Tibial nerve (tissue), 4 donors: ENCODE measurements at regions not wholly inside any gene's neighbourhood (a gene's known extent, or its start where the extent isn't known, plus 50 kb on each side); places are given as distances from the start of the nearest gene placed in this dataset.
A peak's percentile ranks its signal among the peaks of the same experiment; 100 is the strongest.

Experiments
- DNase-seq, 2 donors: peaks; one replicate each; pipeline ENCODE4 v3.0.0-alpha.2; 2019; ENCODE audit warnings: low spot score in 2 of 2
- H3K27ac ChIP-seq, 4 donors: fragments of 200-600 bp; sonication (generic) in 3 of 4; one replicate each; pipeline ENCODE4 v1.5.1; 2017 to 2019; ENCODE audit warnings: mild to moderate bottlenecking in 1 of 4
- H3K27me3 ChIP-seq, 2 donors: fragments of 200-600 bp; sonication (generic) in 1 of 2; one replicate each; pipeline versions ENCODE4 v1.5.1 to v1.6.0; 2017 to 2019
- H3K36me3 ChIP-seq, 3 donors: fragments of 200-600 bp; sonication (generic); one replicate each; pipeline ENCODE4 v1.5.1; 2018 to 2019
- H3K4me1 ChIP-seq, 4 donors: fragments of 200-600 bp; sonication (generic) in 3 of 4; one replicate each; pipeline ENCODE4 v1.5.1; 2017 to 2019
- H3K4me3 ChIP-seq, 4 donors: fragments of 200-600 bp; sonication (generic) in 3 of 4; one replicate each; pipeline ENCODE4 v1.5.1; 2017 to 2019; ENCODE audit warnings: mild to moderate bottlenecking in 1 of 4, moderate library complexity in 1 of 4
- H3K9me3 ChIP-seq, 4 donors: fragments of 200-600 bp; sonication (generic) in 3 of 4; one replicate each; pipeline ENCODE4 v1.5.1; 2017 to 2019
- CTCF ChIP-seq, 5 experiments: fragments of 200-600 bp in 3 of 5; fragments of 450-650 bp in 2 of 5; sonication (generic) in 3 of 5; IDR thresholded peaks; one replicate each; pipeline ENCODE4 v1.5.1; 2016 to 2019; ENCODE audit warnings: antibody characterized with exemption in 5 of 5, mild to moderate bottlenecking in 3 of 5, moderate library complexity in 2 of 5
- EP300 ChIP-seq, 2 donors: sonication (generic); formaldehyde crosslinking; IDR thresholded peaks; one replicate each; pipeline ENCODE4 v1.6.1; 2017; ENCODE audit warnings: antibody characterized with exemption in 2 of 2, mild to moderate bottlenecking in 1 of 2
- POLR2A ChIP-seq, 2 donors: fragments of 450-650 bp; IDR thresholded peaks; one replicate each; pipeline ENCODE4 v1.6.1; 2017; ENCODE audit warnings: antibody characterized with exemption in 2 of 2, mild to moderate bottlenecking in 2 of 2, moderate library complexity in 2 of 2
- WGBS, 2 donors: methylation state at CpG; one replicate each; pipeline ENCODE4 v1.1.5; 2018; 5-methylcytosine and 5-hydroxymethylcytosine counted together

- DNase-seq: no peak
- 54 to 66% methylated on average over 8 of the region's 9 CpGs for WGBS, 2 donors
These were observed 129.9 kb upstream of the GRIN2B start for GRCh38 chr12:14111230-14111865.

GRCh38 chr12:14113031-14113430 is 131.6 kb upstream of the GRIN2B start:
- Histone ChIP-seq H3K27ac (peak overlapping the region in 2 of 4 donors; percentile 46 to 63), H3K4me3 (no peak overlapping the region), H3K9me3 (peaks cover 0 to 9% (median 0%) of the 10 kb centered on the region in 4 donors), H3K4me1 (peaks cover 0 to 12% (median 3%) of the 10 kb centered on the region in 4 donors), H3K36me3 (no peaks in the 10 kb centered on the region), H3K27me3 (no peaks in the 10 kb centered on the region)
- no peak for DNase-seq
- no peak for TF ChIP-seq CTCF (IDR thresholded peaks at IDR 0.05)
- TF ChIP-seq EP300 (IDR thresholded peaks at IDR 0.05): no peak
- no peak for TF ChIP-seq POLR2A (IDR thresholded peaks at IDR 0.05)
- 20 to 39% methylated on average over 1 of the region's 1 CpG for WGBS, 2 donors

More at GRCh38 chr12:14111230-14111865, 129.9 kb upstream of the GRIN2B start:
- Histone ChIP-seq H3K9me3 (no peaks in the 10 kb centered on the region), H3K27me3 (no peaks in the 10 kb centered on the region), H3K4me3 (no peak overlapping the region), H3K27ac (no peak overlapping the region), H3K4me1 (peaks cover 0 to 12% (median 3%) of the 10 kb centered on the region in 4 donors), H3K36me3 (no peaks in the 10 kb centered on the region)
- TF ChIP-seq EP300 (IDR thresholded peaks at IDR 0.05): no peak
- TF ChIP-seq POLR2A (IDR thresholded peaks at IDR 0.05): no peak
- no peak for TF ChIP-seq CTCF (IDR thresholded peaks at IDR 0.05)

- no peaks in the 10 kb centered on the region for H3K4me1 ChIP-seq
- no peak for DNase-seq
- no peak for TF ChIP-seq EP300 (IDR thresholded peaks at IDR 0.05)
- no peak for TF ChIP-seq CTCF (IDR thresholded peaks at IDR 0.05)
- TF ChIP-seq POLR2A (IDR thresholded peaks at IDR 0.05): no peak
- WGBS, 2 donors: 78 to 90% methylated on average over 2 of the region's 2 CpGs
- no peaks in the 10 kb centered on the region for H3K36me3 ChIP-seq
- H3K27ac ChIP-seq: no peak overlapping the region
- no peak overlapping the region for H3K4me3 ChIP-seq
- no peaks in the 10 kb centered on the region for H3K27me3 ChIP-seq
- H3K9me3 ChIP-seq: peaks cover 0 to 25% (median 0%) of the 10 kb centered on the region in 4 donors
These were observed 145.3 kb upstream of the GRIN2B start for GRCh38 chr12:14126692-14127091.

GRCh38 chr12:14129611-14130195 is 148.3 kb upstream of the GRIN2B start:
- TF ChIP-seq EP300 (IDR thresholded peaks at IDR 0.05) (no peak), POLR2A (IDR thresholded peaks at IDR 0.05) (no peak), CTCF (IDR thresholded peaks at IDR 0.05) (no peak)
- Histone ChIP-seq H3K9me3 (peaks cover 0 to 17% (median 0%) of the 10 kb centered on the region in 4 donors), H3K36me3 (no peaks in the 10 kb centered on the region), H3K27ac (no peak overlapping the region), H3K27me3 (no peaks in the 10 kb centered on the region), H3K4me1 (no peaks in the 10 kb centered on the region), H3K4me3 (no peak overlapping the region)
- DNase-seq: no peak
- 67 to 68% methylated on average over 12 of the region's 12 CpGs for WGBS, 2 donors

GRCh38 chr12:14135996-14136395 is 154.6 kb upstream of the GRIN2B start:
- no peak for TF ChIP-seq EP300 (IDR thresholded peaks at IDR 0.05)
- no peak for TF ChIP-seq POLR2A (IDR thresholded peaks at IDR 0.05)
- TF ChIP-seq CTCF (IDR thresholded peaks at IDR 0.05): no peak
- Histone ChIP-seq H3K4me1 (no peaks in the 10 kb centered on the region), H3K27me3 (no peaks in the 10 kb centered on the region), H3K36me3 (no peaks in the 10 kb centered on the region), H3K27ac (no peak overlapping the region), H3K9me3 (no peaks in the 10 kb centered on the region), H3K4me3 (no peak overlapping the region)
- no peak for DNase-seq
- WGBS, 2 donors: 95 to 100% methylated on average over 1 to 2 of the region's 2 CpGs
